Midbrain (tissue), 1 donor: ENCODE measurements at regions not wholly inside any gene's neighbourhood (a gene's known extent, or its start where the extent isn't known, plus 50 kb on each side); places are given as distances from the start of the nearest gene placed in this dataset.
"Not testable (repeated sequence)": the region's sequence is repeated elsewhere in the genome, so short reads cannot be mapped to it uniquely, and the experiment has no call there.

Experiments
- DNase-seq: peaks from one replicate; lab custom pipeline; 2025; lab: John Stamatoyannopoulos, UW

DNA sequence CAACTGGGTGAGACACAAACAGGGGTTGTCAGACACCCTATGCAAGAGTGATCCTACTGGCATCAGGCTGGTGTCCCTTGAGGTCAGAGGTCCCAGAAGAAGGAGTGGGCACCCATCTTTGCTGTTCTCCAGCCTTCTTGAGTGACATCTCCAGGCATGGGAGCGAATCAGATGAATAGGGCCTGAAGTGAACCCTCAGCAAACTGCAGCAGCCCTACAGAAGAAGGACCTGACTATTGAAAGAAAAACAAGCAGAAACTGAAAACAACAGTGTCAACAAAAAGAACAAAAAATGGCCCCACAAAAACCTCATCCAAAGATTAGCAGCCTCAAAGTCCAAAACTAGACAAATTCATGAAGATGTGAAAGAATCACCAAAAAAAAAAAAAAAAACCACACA is 1229.7 kb upstream of the CRIM1 start:
- no peak for DNase-seq

DNA sequence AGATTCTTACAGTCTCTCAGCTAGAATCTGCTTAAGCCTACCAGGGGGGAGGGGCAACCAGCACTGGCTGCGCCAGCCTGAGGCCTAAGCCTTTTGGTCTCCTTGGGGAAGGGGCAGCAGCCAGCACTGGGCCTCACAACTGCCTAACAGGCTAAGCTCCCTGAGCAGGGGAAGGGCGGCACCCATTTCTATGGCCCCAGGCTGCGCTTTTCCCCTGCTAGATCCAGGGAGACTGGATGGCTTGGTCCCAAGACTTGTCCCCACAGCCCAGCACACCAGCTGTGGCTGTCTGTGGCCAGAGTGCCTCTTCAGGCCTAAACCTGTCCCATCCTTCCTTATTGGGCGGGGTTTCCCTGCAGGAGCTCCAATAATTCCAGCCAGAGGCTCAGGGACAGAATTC is 1230.3 kb upstream of the CRIM1 start:
- DNase-seq = no peak

DNA sequence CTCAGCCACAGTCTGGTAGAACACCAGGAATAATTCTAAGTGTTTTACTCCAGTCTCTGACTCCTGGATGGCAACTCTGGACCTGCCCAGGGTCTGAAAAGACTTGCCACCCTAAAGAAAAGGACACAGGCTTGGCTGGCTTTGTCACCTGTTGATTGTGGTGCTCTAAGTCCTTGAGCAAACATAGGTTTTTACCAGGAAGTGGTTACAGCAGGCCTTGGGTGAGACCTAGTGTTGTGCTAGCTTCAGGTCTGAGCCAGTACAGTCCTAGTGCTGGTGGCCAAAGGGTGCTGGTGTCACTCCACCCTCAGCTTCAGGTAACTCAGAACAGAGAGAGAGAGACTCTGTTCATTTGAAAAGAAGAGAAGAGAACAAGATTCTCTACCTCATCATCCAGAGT is 1239.4 kb upstream of the CRIM1 start:
- no peak for DNase-seq

DNA sequence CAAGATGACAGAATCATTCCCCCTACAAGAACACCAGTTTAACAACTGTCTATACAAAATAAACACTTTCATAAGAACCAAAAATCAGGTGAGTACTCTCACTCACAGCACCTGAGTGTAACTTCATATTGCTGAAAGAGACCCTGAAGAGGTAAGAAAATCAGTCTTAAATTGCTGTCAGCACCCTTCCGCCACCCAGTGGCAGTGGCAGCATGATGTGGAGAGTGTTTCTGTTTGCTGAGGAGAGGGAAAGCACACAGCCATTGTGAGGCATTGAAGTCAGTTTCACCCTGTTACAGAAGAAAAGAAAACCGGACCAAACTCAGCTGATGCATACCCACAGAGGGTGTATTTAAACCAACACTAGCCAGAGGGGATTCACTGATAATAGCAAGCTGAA is 1240.8 kb upstream of the CRIM1 start:
- DNase-seq = no peak

DNA sequence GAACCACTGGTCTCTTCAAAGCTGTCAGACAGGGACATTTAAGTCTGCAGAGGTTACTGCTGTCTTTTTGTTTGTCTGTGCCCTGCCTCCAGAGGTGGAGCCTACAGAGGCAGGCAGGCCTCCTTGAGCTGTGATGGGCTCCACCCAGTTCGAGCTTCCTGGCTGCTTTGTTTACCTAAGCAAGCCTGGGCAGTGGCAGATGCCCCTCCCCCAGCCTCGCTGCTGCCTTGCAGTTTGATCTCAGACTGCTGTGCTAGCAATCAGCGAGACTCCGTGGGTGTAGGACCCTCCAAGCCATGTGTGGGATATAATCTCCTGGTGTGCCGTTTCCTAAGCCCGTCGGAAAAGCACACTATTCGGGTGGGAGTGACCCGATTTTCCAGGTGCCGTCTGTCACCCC is 1243.2 kb upstream of the CRIM1 start:
- not testable (repeated sequence) for DNase-seq

DNA sequence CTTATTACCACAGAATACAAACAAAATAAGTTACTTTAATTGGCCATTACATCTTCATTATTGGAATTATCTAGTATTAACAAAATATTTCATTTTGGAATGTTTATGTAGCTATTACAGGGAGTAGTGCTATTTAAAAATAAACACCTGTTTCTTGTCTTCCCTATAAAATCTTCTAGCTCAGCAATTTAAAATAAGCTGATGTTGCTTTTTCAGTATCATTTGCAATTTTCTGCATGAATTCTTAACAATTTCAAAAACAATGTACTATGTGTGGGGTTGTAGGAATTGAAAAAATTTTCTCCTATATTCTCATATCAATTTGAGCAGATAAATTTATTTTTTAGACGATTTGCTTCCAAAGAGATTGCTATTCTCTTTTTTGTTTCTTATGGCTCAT is 1251.3 kb upstream of the CRIM1 start:
- DNase-seq = no peak

DNA sequence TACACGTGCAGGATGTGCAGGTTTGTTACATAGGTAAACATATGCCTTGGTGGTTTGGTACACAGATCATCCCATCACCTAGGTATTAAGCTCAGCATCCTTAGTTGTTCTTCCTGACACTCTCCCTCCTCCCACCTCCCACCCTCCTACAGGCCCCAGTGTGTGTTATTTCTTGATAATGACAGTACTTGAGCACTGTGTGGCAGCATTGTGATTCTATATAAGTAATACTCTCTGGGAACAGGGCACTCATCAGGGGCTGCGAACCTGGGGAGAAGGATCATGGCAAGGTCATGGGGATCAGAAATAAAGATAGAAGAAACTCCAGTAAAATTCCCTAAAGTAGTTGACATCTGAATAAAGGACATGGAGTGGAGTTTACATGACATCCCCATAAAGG is 1256.2 kb upstream of the CRIM1 start:
- no peak for DNase-seq

DNA sequence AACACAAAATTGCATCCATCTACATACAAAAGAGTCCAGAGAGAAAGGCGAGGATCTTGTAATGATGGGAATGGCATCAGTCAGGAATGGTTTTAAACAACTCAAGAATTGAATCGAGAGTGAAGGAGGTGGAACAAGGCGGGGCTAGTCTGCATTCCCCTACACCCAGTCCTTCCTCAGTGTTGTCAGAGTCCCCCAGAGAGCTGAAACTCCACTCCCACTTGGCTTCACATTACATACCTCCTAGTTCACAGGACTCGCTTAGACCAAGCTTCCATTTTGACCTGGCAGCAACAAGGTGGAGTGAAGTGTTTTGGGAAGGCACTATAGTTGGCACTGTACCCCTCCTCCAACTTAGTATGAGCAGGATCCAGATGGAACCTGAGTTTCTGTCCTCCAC is 1273.5 kb upstream of the CRIM1 start:
- DNase-seq = no peak

DNA sequence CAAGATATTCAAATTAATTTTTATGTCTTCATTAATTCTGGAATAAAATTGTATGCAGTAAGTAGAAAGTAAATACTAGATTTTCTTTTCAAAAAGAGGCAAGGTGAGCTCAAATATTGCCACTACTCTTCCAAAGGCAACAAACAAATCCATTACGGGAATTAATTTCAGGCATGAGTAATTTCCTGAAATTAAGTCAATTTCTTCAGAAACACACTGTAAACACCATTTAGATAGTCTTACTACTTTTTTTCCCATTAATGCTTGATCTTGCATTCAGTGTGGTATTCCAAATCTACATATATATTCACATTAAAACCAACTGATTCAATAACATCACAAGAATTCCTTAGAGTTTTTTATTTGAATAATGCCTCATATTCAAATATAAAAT is 1274.0 kb upstream of the CRIM1 start:
- no peak for DNase-seq

DNA sequence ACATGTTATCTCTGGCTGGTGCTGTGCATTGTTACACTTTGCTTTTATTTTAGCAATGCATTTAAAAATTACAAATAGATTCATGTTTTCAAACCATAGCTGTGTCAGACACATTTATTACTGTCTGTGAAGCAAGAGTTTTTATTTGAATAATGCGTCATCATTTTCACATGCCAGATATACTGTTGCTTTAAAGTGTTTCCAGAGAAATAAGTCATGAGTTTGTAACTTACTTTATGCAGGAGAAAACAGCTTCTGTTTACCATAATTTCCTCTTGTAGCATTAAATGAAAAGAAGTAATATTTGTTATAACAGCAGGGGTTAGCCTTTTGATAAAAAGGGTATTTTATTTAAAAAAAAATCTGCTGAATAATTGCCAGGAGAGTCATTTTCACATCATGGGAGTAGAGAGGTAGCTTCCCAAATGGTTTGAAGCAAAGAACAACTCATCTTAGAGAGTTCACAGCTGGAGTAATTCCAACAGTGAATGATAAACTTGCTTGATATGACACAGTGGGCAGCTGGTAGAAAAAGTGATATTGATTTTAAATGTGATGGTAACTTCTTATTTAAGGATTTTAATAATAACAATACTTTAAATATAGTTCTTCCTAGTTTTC is 1274.5 kb upstream of the CRIM1 start:
- DNase-seq = no peak

DNA sequence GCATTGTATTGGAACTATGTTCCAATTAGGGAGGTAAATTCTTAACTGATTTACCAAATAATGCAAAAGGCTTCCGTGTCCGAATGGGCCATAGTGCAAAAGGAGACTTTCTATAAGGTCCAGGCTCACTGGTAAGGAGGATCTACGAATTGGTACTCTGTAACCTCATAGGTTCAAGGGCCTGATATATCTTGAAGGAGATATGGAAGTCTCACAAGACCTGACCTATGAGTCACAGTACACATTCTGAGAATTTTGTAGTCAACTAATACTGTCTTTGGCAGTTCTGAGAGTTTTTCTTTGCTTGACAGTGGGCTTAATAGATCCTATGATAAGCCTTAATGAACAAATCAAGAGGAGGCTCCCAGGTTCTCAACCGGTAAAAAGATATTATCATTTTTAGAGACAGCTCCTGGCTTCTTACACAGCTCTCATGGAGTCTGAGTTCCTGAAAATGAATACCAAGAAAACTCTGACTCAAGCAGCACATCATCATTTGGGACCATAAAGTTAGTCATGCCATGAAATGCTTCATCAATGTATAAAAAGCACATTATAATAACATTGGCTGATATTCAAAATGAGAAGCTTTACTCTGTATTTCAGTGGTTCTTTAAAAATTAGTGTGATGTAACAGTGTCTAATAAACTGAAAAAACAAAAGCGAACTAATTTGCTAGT is 1275.2 kb upstream of the CRIM1 start:
- DNase-seq = no peak

DNA sequence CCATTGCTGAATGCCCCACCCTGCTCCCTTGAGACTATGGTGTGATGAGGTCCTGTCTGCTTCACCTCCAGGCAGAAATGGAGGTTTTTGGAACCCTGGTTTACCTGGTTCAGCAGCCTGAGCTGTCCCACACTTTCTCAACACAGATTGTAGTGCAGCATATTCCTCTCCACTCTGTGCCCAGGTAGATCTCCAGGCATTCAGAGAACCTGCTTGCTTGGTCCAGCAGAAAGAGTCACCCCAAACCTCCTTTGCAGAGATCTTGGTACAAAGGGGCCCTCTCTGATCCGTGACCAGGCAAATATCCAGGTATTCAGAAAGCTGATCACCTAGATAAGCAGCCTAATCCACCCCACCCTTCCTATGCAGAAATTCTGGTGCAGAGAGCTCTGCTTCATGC is 1288.2 kb upstream of the CRIM1 start:
- DNase-seq = no peak

DNA sequence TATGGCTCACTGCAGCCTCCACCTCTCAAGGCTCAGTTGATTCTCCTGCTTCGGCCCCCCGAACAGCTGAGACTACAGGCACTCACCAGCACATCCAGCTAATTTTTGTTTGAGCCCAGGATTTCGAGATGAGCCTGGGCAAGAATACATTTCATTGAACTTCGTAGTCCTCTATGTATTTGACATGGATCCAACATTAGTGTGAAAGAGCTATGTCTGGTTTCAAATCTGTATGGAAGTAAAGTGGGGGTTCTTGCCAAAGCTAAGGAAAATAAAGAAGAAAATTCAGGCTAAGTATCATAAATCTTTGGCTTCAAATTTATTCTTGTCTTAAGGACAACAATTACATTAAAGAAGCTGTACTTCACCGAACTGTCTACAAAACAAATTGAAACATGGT is 1291.7 kb upstream of the CRIM1 start:
- DNase-seq = no peak

DNA sequence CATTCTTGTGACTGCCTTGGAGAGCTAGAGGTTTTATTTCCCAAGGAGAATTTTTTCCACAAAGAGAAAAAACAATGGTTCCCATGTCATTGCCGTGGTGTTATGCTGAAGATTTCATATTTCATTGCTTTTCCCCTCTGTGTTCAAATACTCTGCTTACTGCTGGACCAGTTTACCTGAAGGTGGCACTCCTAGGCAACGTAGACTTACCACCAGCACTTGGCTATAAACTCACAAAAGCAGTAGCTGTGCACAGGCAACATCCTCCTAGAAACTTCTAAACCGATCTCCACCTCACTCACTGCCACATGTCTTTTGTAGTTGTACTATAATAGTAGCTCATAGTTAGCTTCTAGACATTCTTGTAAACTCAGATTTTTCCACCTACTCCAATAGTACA is 1319.7 kb upstream of the CRIM1 start:
- DNase-seq = no peak

DNA sequence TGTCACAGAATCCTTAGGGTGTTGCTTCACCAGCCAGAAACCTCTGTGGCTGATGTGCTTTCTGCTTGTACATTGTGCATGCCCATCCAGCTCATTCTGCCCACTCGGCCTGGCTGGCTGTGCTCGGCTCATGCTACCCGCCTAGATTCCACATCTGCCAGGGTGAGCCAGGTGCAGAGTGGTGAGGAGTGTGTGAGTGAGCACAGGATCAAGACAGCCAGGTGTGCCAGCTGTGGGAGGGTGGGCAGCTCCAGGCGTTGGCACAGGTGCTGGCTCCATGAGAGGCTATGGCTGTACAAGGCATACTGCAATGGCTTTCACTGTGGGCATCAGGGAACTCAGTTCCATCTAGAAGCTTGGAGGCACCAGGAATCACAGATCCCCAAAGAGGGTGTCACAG is 1321.8 kb upstream of the CRIM1 start:
- no peak for DNase-seq

DNA sequence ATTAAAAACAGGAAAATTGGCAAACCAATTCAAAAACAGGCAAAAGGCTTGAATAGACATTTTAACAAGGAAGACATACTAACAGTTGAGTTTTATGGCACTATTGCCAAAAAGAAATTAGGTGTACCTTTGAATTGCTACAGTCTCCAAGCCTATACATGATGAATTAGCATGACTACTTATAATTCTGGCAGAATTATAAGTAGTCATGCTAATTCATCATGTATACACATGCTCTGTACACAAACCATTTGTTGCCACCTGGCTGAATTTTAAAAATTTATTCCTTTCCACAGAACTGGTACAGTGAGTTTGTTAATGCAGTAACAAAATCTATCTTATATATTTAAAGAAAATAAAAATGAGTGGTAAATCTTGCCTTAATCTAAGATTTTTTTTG is 1332.0 kb upstream of the CRIM1 start:
- DNase-seq = no peak

DNA sequence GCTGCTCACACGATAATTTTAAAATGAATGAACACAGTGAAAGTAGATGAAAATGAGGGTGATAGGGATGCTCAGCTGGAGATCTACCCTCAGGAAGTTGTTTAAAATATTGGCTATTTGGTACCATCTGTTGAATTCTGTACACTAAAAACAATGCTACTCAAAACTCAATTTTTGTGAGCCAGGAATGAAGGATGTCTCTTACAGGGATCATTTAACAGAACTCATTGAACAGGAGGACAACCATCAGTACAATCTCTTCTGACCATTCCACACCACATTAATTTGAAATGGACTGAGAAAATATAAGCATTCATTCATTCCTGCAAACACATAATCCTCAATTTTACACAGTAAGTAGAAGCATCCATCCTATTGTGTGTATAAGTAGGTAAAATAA is 1355.1 kb upstream of the CRIM1 start:
- no peak for DNase-seq

DNA sequence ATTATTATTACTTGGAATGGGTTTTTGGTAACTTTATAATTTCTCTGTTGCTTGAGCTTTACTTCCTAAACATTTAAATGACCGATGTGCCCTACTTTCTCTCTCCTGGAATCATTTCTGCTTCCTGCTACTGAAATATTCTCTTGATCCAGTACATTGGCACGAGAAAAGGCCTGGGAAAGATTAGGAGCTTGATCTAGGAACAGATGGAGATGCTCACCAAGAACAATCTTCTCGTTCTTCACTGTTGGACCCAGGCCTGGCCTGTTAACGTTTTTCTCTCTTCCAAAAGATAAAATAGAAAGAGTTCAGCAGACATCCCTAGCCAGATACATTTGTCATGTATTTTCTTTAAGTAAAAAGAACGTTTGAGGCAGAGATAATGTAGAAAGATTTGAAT is 1356.8 kb upstream of the CRIM1 start:
- DNase-seq = no peak

DNA sequence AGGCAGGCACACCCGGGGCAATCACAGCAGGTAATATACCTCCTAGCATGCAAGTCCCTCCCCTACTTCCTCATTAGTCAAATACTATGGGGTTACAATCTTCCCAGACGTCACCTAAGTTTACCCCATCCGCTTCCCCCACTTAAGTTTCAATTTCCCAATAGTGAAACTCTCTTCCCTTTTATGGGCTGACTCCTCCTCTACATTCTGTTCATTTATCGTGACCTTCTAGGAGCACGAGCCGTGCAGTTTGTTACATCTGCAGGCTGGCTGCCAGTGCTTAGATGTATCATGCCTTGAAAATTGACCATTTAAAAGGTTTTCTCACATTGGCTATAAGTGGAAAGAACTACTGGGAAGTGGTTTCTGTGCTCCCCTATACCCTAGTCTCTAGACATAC is 1357.8 kb upstream of the CRIM1 start:
- no peak for DNase-seq

DNA sequence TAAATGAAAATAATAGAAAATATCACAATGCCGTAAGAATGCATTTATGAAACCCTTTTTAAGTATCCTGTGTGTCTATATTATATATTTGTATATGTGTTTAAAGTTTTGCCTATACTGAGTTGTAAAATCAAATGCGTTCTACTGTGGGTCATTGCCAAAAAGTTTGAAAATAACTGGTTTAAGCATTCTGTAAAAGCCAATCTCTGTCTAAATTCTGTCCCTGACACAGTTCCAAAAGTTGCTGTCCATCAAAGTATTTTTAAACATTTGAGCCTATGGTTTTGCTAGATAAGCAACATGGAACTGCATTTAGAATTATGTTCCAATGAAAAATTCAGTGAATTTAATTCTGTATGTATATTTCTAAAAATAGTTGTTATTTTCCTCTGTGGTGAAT is 1360.4 kb upstream of the CRIM1 start:
- DNase-seq = no peak

DNA sequence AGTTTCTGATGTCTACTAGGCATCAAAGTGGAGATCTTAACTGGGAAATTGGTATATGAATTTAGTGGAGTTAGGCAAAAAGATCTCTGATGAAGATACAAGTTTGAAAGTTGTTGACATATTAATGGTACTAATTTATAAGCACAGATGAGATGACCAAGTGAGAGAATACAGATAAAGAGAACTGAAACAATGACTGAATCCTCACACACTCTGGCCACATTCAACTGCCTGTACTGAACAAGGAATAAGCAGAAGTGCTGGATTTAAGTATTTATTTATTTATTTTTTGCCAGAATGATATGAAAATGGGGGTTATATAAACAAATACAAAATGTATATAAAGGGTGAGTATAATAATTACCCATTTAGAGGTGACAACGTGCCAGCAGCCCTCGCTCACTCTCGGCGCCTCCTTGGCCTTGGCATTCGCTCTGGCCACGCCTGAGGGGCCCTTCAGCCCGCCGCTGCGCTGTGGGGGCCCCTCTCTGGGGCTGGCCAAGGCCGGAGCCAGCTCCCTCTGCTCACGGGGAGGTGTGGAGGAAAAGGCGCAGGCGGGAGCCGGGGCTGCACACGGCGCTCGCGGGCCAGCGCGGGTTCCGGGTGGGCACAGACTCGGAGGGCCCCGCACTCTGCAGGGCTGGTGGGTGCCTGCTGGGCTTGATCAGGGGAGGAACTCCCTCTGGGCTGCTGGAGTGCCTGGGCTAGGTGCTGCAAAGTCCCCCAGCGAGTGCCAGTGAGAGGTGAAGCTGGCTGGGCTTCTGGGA is 1363.9 kb upstream of the CRIM1 start:
- no peak for DNase-seq

DNA sequence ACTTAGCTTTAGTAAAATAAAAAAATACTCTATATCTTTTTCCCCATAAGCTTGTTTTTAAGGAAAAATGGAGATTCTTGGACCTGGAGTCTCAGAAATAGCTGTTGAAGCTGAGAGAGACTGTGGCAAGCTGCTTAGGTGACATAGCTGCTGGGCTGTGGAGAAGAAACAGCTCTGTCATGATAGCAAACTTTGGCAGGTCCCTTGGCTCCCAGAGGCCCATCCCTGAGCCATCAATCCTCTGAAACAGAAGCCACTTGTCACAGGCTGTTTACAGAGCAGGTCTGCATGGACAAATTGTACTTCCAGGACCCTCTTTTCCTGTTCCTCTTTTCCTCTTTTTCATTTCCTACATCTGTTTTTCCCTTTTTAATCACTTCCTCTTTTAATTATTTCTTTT is 1370.1 kb upstream of the CRIM1 start:
- DNase-seq = no peak

DNA sequence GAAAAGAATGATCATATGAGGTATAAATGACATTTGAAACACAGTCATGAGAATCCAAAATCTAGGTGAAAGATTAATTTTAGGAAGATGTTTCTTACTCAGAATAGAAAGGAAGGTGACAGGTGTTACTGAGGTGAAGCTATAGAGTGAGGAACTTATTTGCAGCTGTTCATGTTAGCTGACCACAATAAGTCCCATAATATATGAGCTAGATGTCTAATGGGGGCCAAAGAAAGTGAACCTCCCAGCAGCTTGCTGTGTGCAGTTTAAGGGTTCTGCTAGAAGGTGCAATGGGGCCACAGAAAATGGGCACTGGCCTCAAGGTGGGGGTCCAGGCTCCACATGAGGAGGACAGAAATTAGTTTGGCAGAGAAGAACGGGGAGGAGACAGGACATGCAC is 1374.9 kb upstream of the CRIM1 start:
- DNase-seq = no peak

DNA sequence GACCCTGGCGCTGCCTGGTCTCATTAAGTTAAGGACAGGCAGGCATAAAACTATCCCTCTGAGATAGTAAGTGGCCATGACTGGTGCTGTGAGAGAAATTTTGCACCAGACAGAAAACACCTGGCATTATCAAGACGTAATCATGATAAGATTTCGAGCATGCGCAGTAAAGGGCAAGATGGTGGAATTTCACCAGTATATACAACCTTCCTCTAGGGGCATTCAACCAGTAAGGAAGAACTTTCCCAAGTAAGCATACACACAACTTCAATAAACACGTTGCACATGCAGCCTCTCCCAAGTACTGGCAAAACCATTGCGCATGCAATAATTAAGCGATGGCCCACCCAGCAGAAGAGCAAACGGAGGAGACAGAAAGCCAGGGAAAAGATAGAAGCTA is 1376.4 kb upstream of the CRIM1 start:
- DNase-seq = no peak
